ENCODE measurements at regions not wholly inside any gene's neighbourhood (a gene's known extent, or its start where the extent isn't known, plus 50 kb on each side); places are given as distances from the start of the nearest gene placed in this dataset.
"Not testable (repeated sequence)": the region's sequence is repeated elsewhere in the genome, so short reads cannot be mapped to it uniquely, and the experiment has no call there.

DNA sequence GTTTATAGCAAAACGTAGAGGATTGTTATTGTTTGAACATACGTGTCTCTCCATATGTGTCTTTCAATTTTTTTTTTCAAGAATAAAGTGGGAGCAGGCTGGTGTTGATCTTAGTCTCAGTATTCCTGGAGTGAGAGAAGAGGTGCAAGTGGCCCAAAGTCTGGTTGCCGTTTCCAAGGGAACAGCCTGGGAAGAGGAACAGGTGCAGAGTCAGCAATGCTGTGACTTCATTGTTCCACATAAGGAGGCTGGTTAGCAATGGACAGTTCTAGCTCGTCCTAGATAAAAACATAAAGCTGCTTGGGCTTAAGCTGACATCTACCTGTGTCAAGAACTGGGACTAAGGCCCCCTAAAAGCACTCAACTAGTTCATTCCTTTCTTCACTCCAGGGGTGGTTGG, 626.6 kb upstream of the TPK1 start:
- 76 to 79% methylated on average over 4 of the region's 4 CpGs for WGBS, 2 donors
- no peak for DNase-seq
- H3K27me3 ChIP-seq: no peaks in the 10 kb centered on the region
- H3K27ac ChIP-seq: no peak overlapping the region
- intact Hi-C loops (cut with DNase I): no loop called here
- H3K4me3 ChIP-seq: no peak overlapping the region
- H3K36me3 ChIP-seq: no peaks in the 10 kb centered on the region
- no peaks in the 10 kb centered on the region for H3K4me1 ChIP-seq
- TF ChIP-seq, protein P1, sequence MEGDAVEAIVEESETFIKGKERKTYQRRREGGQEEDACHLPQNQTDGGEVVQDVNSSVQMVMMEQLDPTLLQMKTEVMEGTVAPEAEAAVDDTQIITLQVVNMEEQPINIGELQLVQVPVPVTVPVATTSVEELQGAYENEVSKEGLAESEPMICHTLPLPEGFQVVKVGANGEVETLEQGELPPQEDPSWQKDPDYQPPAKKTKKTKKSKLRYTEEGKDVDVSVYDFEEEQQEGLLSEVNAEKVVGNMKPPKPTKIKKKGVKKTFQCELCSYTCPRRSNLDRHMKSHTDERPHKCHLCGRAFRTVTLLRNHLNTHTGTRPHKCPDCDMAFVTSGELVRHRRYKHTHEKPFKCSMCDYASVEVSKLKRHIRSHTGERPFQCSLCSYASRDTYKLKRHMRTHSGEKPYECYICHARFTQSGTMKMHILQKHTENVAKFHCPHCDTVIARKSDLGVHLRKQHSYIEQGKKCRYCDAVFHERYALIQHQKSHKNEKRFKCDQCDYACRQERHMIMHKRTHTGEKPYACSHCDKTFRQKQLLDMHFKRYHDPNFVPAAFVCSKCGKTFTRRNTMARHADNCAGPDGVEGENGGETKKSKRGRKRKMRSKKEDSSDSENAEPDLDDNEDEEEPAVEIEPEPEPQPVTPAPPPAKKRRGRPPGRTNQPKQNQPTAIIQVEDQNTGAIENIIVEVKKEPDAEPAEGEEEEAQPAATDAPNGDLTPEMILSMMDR (IDR thresholded peaks at IDR 0.05): no peak
- TF ChIP-seq POLR2A (IDR thresholded peaks at IDR 0.05): no peak
- no peak for TF ChIP-seq EP300 (IDR thresholded peaks at IDR 0.05)
- TF ChIP-seq POLR2AphosphoS5 (IDR thresholded peaks at IDR 0.05): no peak
- H3K9me3 ChIP-seq: peaks cover 0 to 2% (median 0%) of the 10 kb centered on the region in 4 donors

DNA sequence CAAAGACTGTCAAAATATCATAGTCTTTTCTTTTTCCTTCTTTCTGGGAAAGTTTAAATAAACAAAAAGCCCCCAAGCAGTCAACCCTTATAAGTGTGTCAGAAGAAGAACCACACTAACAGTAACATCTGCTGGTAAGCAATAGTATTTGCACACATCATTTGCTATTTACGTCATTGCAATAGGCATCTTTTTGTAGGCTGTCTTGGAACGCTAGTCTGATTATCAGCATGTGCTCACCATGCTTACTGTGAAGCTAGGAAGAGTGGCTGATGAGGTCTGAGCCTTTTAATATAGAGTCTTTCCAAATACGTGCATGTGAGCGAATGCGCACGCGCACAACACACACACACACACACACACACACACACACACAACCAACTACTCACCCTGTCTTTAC, 599.0 kb upstream of the TPK1 start:
- DNase-seq: no peak
- no peaks in the 10 kb centered on the region for H3K4me1 ChIP-seq
- no peaks in the 10 kb centered on the region for H3K36me3 ChIP-seq
- TF ChIP-seq POLR2AphosphoS5 (IDR thresholded peaks at IDR 0.05) (no peak), EP300 (IDR thresholded peaks at IDR 0.05) (no peak), POLR2A (IDR thresholded peaks at IDR 0.05) (no peak)
- TF ChIP-seq, protein P1 (IDR thresholded peaks at IDR 0.05): no peak
- intact Hi-C loops (cut with DNase I): no loop called here
- H3K27me3 ChIP-seq: no peaks in the 10 kb centered on the region
- H3K4me3 ChIP-seq: no peak overlapping the region
- H3K9me3 ChIP-seq: peaks cover 0 to 6% (median 0%) of the 10 kb centered on the region in 4 donors
- H3K27ac ChIP-seq: no peak overlapping the region
- whole genome bisulfite sequencing, 2 donors: 92 to 94% methylated on average over 7 of the region's 7 CpGs

DNA sequence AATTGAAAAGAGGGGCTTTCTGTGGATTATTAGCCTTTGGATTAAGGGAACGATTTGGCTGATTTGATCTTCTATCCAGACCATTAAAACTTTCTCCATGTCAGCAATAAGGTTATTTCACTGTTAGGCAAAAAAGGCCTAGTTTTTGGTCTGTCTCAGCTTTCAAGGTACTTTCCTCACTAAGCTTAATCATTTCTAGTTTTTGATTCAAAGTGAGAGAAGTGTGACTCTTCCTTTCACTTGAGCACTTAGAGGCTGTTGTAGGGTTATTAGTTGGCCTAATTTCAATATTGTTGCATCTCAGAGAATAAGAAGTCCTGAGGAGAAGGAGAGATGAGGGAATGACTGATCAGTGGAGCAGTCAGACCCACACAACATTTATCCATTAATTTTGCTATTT, 596.0 kb upstream of the TPK1 start:
- H3K4me3 ChIP-seq: no peak overlapping the region
- TF ChIP-seq EP300 (IDR thresholded peaks at IDR 0.05): no peak
- TF ChIP-seq POLR2A (IDR thresholded peaks at IDR 0.05): no peak
- no peak for TF ChIP-seq POLR2AphosphoS5 (IDR thresholded peaks at IDR 0.05)
- TF ChIP-seq, protein P1 (IDR thresholded peaks at IDR 0.05): no peak
- H3K27me3 ChIP-seq: no peaks in the 10 kb centered on the region
- intact Hi-C loops (cut with DNase I): no loop called here
- H3K27ac ChIP-seq: no peak overlapping the region
- 92 to 93% methylated on average over 1 of the region's 1 CpG for WGBS, 2 donors
- no peaks in the 10 kb centered on the region for H3K36me3 ChIP-seq
- H3K4me1 ChIP-seq: no peaks in the 10 kb centered on the region
- no peak for DNase-seq
- H3K9me3 ChIP-seq: peaks cover 0 to 6% (median 0%) of the 10 kb centered on the region in 4 donors

DNA sequence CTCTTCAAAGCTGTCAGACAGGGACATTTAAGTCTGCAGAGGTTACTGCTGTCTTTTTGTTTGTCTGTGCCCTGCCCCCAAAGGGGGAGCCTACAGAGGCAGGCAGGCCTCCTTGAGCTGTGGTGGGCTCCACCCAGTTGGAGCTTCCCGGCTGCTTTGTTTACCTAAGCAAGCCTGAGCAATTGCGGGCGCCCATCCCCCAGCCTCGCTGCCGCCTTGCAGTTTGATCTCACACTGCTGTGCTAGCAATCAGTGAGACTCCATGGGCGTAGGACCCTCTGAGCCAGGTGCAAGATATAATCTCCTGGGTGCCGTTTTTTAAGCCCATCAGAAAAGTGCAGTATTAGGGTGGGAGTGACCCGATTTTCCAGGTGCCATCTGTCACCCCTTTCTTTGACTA, 582.6 kb upstream of the TPK1 start:
- H3K4me1 ChIP-seq; H3K4me3 ChIP-seq; intact Hi-C loops (cut with DNase I); H3K36me3 ChIP-seq; H3K9me3 ChIP-seq; DNase-seq; H3K27me3 ChIP-seq; H3K27ac ChIP-seq: not testable (repeated sequence)
- 79 to 88% methylated on average over 8 of the region's 8 CpGs for WGBS, 2 donors

DNA sequence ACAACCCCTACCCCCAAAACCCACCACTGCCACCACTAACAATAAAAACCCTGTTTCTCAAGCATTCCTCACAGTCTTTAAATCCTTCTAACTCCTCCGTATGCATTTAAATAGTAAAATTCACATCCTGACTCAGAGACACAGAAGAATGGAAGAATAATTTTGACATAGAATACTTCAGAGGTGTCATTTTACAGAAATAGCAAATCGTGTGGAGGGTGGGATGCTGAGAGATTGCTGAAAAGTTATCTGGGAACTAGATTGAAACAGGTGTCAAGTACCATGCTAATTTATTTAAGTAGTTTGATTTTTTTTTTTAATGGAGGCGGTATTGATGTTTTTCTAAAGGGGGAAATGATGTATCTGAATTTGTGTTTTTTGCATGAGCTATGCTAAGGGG, 575.2 kb upstream of the TPK1 start:
- Histone ChIP-seq H3K9me3 (no peaks in the 10 kb centered on the region), H3K4me3 (no peak overlapping the region), H3K27me3 (no peaks in the 10 kb centered on the region), H3K4me1 (no peaks in the 10 kb centered on the region), H3K27ac (no peak overlapping the region), H3K36me3 (no peaks in the 10 kb centered on the region)
- 60 to 66% methylated on average over 3 of the region's 3 CpGs for WGBS, 2 donors
- intact Hi-C loops (cut with DNase I): no loop called here
- TF ChIP-seq EP300 (IDR thresholded peaks at IDR 0.05): no peak
- no peak for TF ChIP-seq POLR2AphosphoS5 (IDR thresholded peaks at IDR 0.05)
- TF ChIP-seq, protein P1 (IDR thresholded peaks at IDR 0.05): no peak
- no peak for DNase-seq

Measured in sigmoid colon (tissue), 6 donors.